ENCODE measurements at regions not wholly inside any gene's neighbourhood (a gene's known extent, or its start where the extent isn't known, plus 50 kb on each side); places are given as distances from the start of the nearest gene placed in this dataset.

DNA sequence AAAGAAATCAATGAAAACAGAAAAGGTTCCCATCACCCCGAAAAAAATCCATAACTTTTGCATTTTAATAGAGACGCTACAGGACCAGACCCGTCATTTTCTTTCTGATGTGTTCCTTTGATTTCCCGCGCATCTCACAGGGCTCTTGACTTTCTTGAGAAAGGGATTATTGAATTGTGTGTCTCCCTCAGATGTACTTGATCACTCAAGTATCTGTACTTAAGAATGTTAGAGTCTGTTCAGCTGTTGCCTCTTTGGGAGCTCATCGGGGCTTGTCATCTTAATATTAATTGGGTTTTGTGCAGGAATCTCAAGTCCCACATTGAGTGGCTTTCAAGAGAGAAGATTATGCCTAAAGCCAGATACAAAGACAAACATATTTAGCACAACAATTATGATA lies 606.4 kb upstream of the SALL1 start:
- TF ChIP-seq GATA2 (IDR thresholded peaks at IDR 0.05; ENCODE audit: insufficient read depth, insufficient read length, low read depth, low read length) = no peak
- Histone ChIP-seq H3K27me3 (ENCODE audit: control insufficient read depth in 2 of 2, insufficient read depth in 2 of 2, low read length in 2 of 2) (no peaks in the 10 kb centered on the region), H2AFZ (ENCODE audit: low read depth, low read length) (no peak overlapping the region), H3K4me1 (ENCODE audit: control insufficient read depth, extremely low read depth, insufficient read depth, low read length) (no peaks in the 10 kb centered on the region), H3K9me1 (replicated peaks; ENCODE audit: control insufficient read depth, extremely low read depth, insufficient read depth, low read length) (no peaks in the 10 kb centered on the region), H3K4me3 (replicated peaks in 1 of 3; ENCODE audit: insufficient read depth in 1 of 3, low read depth in 1 of 3, low read length in 3 of 3) (no peak overlapping the region), H3K36me3 (ENCODE audit: control insufficient read depth in 2 of 2, extremely low read depth in 1 of 2, insufficient read depth in 2 of 2, low read length in 2 of 2) (no peaks in the 10 kb centered on the region), H3K79me2 (ENCODE audit: control insufficient read depth, insufficient read depth, low read length) (no peaks in the 10 kb centered on the region), H3K9me3 (replicated peaks; ENCODE audit: control insufficient read depth, insufficient read depth, low read length) (no peaks in the 10 kb centered on the region), H4K20me1 (replicated peaks; ENCODE audit: control insufficient read depth, extremely low read depth, insufficient read depth, low read length) (no peaks in the 10 kb centered on the region), H3K4me2 (ENCODE audit: insufficient read depth, low read length) (no peak overlapping the region), H3K9ac (replicated peaks; ENCODE audit: extremely low read depth, insufficient read depth, low read length) (no peak overlapping the region), H3K27ac (ENCODE audit: insufficient read depth, low read depth, low read length) (no peak overlapping the region)
- intact Hi-C loops (cut with micrococcal nuclease) (no loop called here), dilution Hi-C loops (cut with MboI; ENCODE audit: extremely low pct_ligation_motif_present, low sequenced_read_pairs) (no loop called here)
- no TSS peak for BruUV-seq (replicated peaks)
- FAIRE-seq (no peak), DNase-seq (ENCODE audit: low read depth, low spot score) (no peak)
- POLR2A ChIA-PET = no interaction called here
- CTCF ChIA-PET = no interaction called here

DNA sequence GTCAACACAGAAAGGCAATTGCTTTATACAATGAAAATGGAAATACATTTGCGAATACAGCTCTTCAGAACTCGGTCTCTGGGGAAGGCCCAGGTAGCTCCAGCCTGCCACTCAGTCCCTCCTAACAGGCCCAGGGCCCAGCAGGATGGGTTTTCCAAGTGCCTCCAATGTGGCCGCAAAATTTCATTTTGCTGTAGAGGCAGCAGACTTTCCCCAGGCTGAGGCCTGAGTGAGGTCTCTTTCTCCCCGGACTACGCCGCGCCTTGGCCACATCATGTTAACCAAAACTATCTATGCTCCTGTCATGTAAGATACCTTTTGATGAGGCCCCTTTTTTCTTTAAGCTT lies 606.0 kb upstream of the SALL1 start:
- BruUV-seq (replicated peaks) = no TSS peak
- CTCF ChIA-PET = no interaction called here
- FAIRE-seq = no peak

More for the DNA sequence above, 606.0 kb upstream of the SALL1 start:
- H4K20me1 ChIP-seq (replicated peaks; ENCODE audit: control insufficient read depth, extremely low read depth, insufficient read depth, low read length) = no peaks in the 10 kb centered on the region
- H3K79me2 ChIP-seq (ENCODE audit: control insufficient read depth, insufficient read depth, low read length) = no peaks in the 10 kb centered on the region
- H3K4me1 ChIP-seq (ENCODE audit: control insufficient read depth, extremely low read depth, insufficient read depth, low read length) = no peaks in the 10 kb centered on the region
- TF ChIP-seq POLR2AphosphoS5 (IDR thresholded peaks at IDR 0.05; ENCODE audit: insufficient read depth, low read depth, low read length) (no peak), FOS (IDR thresholded peaks at IDR 0.05; ENCODE audit: borderline replicate concordance, insufficient read depth, low read length) (no peak), MYC (IDR thresholded peaks at IDR 0.05; ENCODE audit: low read depth, low read length) (no peak), POLR2A (IDR thresholded peaks at IDR 0.05; ENCODE audit: low read depth, low read length) (no peak), GATA2 (IDR thresholded peaks at IDR 0.05; ENCODE audit: insufficient read depth, insufficient read length, low read depth, low read length) (no peak), EZH2 (IDR thresholded peaks at IDR 0.05; ENCODE audit: borderline replicate concordance, low read depth, low read length, severe bottlenecking) (no peak), JUN (IDR thresholded peaks at IDR 0.05; ENCODE audit: borderline replicate concordance, insufficient read depth, insufficient read length, low read depth) (no peak)
- TF ChIP-seq, protein P1, sequence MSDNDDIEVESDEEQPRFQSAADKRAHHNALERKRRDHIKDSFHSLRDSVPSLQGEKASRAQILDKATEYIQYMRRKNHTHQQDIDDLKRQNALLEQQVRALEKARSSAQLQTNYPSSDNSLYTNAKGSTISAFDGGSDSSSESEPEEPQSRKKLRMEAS (IDR thresholded peaks at IDR 0.05; ENCODE audit: insufficient read depth, insufficient read length) = no peak
- TF ChIP-seq, protein P2, sequence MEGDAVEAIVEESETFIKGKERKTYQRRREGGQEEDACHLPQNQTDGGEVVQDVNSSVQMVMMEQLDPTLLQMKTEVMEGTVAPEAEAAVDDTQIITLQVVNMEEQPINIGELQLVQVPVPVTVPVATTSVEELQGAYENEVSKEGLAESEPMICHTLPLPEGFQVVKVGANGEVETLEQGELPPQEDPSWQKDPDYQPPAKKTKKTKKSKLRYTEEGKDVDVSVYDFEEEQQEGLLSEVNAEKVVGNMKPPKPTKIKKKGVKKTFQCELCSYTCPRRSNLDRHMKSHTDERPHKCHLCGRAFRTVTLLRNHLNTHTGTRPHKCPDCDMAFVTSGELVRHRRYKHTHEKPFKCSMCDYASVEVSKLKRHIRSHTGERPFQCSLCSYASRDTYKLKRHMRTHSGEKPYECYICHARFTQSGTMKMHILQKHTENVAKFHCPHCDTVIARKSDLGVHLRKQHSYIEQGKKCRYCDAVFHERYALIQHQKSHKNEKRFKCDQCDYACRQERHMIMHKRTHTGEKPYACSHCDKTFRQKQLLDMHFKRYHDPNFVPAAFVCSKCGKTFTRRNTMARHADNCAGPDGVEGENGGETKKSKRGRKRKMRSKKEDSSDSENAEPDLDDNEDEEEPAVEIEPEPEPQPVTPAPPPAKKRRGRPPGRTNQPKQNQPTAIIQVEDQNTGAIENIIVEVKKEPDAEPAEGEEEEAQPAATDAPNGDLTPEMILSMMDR (IDR thresholded peaks at IDR 0.05; ENCODE audit: extremely low read depth in 1 of 2, insufficient read depth in 1 of 2, low read depth in 1 of 2, low read length in 2 of 2) = no peak
- H3K36me3 ChIP-seq (ENCODE audit: control insufficient read depth in 2 of 2, extremely low read depth in 1 of 2, insufficient read depth in 2 of 2, low read length in 2 of 2) = no peaks in the 10 kb centered on the region
- H3K4me3 ChIP-seq (replicated peaks in 1 of 3; ENCODE audit: insufficient read depth in 1 of 3, low read depth in 1 of 3, low read length in 3 of 3) = no peak overlapping the region
- no peak overlapping the region for H3K27ac ChIP-seq (ENCODE audit: insufficient read depth, low read depth, low read length)
- no peak overlapping the region for H2AFZ ChIP-seq (ENCODE audit: low read depth, low read length)
- H3K27me3 ChIP-seq (ENCODE audit: control insufficient read depth in 2 of 2, insufficient read depth in 2 of 2, low read length in 2 of 2) = no peaks in the 10 kb centered on the region
- POLR2A ChIA-PET = no interaction called here
- intact Hi-C loops (cut with micrococcal nuclease) = no loop called here
- H3K9ac ChIP-seq (replicated peaks; ENCODE audit: extremely low read depth, insufficient read depth, low read length) = no peak overlapping the region
- DNase-seq (ENCODE audit: low read depth, low spot score) = no peak
- dilution Hi-C loops (cut with MboI; ENCODE audit: extremely low pct_ligation_motif_present, low sequenced_read_pairs) = no loop called here
- no peaks in the 10 kb centered on the region for H3K9me3 ChIP-seq (replicated peaks; ENCODE audit: control insufficient read depth, insufficient read depth, low read length)
- no peaks in the 10 kb centered on the region for H3K9me1 ChIP-seq (replicated peaks; ENCODE audit: control insufficient read depth, extremely low read depth, insufficient read depth, low read length)
- H3K4me2 ChIP-seq (ENCODE audit: insufficient read depth, low read length) = no peak overlapping the region

Data from endothelial cell of umbilical vein (primary cell).